ENCODE measurements at regions not wholly inside any gene's neighbourhood (a gene's known extent, or its start where the extent isn't known, plus 50 kb on each side); places are given as distances from the start of the nearest gene placed in this dataset.

DNA sequence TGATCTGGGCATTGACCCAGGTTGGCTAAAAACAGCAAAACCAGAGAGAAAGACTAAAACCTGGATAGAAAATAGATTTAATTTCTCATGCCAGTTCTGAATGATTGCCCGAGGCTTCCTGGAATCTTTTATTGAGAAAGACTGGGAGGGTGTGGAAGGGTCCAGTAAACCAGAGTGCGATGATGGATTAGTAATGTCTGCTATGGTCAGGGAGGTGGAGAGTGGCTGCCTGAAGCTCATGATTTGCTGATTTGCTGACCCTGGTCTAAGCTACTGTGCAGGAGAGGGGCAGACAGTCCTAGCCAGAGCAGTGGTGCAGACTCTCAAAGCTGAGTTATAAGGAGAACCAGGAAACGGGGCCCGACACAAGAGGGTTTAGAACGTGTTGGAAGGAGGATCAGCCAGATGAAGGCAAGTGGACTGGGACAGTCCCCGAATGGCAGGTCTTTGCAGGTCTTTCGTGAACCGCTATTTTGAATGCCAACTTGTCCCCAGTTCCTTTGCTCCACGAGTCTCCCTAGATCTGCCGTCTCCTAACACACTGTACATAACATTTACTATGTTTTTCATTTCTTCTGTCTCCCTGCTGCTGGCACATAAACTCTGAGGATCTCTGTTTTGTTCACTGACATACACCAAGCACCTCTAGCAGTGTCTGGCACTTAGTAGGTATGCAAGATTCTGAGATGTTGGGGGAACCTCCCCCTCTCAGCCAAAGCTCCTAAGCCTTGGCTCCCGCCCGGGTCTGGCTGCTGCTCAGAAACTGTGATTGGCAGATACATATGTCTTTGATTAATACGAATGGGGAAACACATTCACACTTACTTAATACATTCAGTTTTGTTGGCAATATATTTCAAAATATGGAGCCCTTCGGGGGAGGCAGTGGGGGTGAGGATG is 237.3 kb upstream of the TNRC6C start:
- DNase-seq: no peak

GRCh38 chr17:77721846-77722160 is 236.7 kb upstream of the TNRC6C start:
- peak; percentile 51 for DNase-seq

DNA sequence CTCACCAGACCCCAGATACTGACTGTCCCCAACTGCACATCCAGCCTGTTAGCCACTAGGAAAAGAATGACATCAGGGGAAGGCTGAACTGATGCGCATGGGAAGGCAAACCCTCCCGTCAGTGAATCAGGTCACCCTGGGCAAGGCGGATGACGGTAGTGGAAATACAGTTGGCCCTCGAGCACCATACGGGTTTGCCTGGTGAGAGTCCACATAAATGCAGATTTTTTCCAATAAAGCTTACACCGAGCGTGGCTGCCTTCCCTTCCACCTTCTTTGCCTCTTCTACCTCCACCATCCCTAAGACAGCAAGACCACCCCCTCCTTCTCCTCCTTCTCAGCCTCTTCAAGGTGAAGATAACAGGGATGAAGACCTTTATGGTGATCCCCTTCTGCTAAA is 236.1 kb upstream of the TNRC6C start:
- DNase-seq: no peak

GRCh38 chr17:77723071-77723908 is 235.2 kb upstream of the TNRC6C start:
- no peak for DNase-seq

GRCh38 chr17:77723909-77724875 is 234.3 kb upstream of the TNRC6C start:
- no peak for DNase-seq

DNA sequence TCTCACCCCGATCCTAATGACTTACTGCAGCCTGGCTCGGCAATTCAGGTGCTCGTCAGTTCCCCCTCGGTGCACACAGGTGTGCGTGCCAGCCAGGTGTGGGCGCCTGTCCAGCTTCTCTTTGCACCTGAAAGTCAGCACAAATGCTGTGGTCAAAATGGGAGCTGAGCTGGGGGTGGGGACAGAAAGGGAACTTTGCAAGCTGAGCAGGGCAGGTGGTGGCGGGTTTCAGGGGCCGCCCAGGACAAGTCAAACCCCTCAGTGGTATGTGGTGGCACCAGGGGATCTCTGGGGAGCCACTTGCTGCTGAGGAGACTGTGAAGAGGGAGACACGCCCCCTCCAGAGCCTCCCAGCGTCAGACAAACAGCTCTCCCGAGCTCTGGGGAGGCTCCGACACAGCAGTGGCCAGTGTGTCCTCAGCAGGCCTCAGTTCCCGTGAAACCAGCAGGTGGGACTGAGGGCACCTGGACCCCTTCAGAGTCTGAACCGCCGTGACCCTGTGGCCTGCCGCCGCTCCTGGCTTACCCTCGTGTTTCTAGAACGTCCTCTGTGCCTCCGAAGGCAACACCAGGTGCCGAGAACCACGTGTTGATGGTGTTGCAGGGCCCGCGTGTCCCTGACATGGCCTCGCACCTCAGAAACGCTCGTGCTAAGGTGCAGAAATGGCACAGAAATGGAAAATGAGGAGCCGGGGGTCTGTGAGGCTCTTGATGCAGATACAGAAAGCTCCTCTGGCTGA is 233.5 kb upstream of the TNRC6C start:
- no peak for DNase-seq

DNA sequence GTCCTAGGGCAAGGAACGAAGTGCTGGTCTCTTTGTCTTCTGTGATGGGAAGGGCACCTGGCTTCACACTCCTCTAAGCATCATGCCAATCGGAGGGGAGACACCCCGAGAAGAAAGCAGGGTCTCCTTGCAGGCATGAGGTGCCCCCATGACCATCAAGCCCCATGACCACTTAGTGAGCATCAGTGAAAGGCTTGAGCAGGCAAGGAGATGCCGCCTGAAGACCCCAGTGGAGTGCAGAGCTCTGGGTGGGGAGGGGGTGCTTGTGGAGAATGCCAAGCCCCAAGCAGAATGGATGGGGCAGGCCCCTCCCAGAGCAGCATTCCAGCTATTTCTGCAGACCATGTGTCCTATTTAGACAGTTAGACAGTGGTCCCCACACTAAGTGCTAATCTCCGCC is 232.7 kb upstream of the TNRC6C start:
- no peak for DNase-seq

- no peak for DNase-seq
These were observed 231.9 kb upstream of the TNRC6C start for GRCh38 chr17:77726549-77727006.

GRCh38 chr17:77727037-77727615 is 231.4 kb upstream of the TNRC6C start:
- DNase-seq: no peak

DNA sequence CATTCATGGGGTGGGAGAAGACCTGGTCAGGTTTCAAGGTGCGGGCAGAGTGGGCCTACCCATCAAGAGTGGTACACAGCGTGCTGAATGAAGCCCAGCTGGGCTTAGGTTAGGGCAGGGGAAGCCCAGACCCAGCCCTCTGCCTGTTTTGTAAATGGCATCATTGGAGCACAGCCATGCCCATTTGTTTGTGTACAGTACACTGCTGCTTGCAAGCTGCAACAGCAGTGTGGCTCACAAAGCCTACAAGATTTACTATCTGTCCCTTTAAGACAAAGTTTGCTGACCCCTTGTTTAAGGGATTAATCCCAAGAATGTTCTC is 230.1 kb upstream of the TNRC6C start:
- no peak for DNase-seq

DNA sequence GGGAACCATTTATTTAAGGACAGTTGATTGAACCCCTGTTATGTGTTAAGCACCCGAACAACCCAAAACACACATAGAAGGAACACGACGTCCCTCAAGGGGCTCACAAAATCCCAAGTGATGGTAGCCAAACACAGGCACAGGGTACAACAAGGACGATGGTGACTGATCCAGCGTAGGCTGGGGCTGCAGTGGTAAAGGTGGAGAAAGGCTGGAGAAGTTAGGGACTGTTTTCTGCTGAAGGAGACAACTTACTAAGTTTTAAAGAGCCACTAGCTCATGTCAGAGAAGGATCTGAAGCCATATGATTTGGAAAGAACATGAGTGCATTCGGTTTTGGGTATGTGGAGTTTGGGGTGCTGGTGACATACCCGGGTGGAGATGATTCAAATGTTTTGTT is 229.6 kb upstream of the TNRC6C start:
- DNase-seq: no peak

- no peak for DNase-seq
These were observed 228.9 kb upstream of the TNRC6C start for GRCh38 chr17:77729587-77729986.

GRCh38 chr17:77730376-77730775 is 228.1 kb upstream of the TNRC6C start:
- DNase-seq: no peak

GRCh38 chr17:77733576-77734296 is 224.8 kb upstream of the TNRC6C start:
- DNase-seq: no peak

GRCh38 chr17:77734371-77735080 is 224.0 kb upstream of the TNRC6C start:
- peak; percentile 89 for DNase-seq

- peak; percentile 53 for DNase-seq
These were observed 223.4 kb upstream of the TNRC6C start for GRCh38 chr17:77735081-77735565.

DNA sequence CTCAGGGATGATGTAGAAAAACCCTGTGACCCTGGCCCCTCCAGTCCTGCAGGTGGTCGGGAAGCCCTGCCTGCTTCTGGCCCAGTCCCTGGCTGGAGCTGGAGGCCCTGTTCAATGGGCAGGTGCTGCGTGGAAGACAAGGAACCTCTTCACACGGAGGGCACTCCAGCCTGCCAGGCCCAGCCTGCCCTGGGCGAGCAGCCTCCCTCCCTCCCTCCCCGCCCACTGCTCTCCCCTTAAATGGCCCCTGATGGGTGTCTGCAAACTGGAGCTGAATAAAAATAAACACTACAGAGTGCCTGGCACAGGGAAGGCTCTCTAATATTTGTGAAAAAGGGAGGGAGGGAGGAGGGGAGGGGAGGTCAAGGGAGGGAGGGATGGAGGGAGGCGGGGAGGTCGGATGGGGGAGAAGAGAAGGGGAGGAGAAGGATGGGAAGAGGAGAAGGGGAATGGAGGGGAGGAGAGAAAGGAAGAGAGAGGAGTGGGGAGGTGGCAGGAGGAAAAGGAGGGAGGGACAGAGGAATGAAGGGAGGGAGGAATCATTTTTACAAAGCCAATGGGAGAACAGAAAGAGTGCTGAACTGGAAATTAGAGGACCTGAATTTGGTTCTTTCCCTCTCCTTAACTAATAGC is 222.8 kb upstream of the TNRC6C start:
- DNase-seq: peak; percentile 37

- peak; percentile 37 for DNase-seq
These were observed 222.3 kb upstream of the TNRC6C start for GRCh38 chr17:77736199-77736585.

DNA sequence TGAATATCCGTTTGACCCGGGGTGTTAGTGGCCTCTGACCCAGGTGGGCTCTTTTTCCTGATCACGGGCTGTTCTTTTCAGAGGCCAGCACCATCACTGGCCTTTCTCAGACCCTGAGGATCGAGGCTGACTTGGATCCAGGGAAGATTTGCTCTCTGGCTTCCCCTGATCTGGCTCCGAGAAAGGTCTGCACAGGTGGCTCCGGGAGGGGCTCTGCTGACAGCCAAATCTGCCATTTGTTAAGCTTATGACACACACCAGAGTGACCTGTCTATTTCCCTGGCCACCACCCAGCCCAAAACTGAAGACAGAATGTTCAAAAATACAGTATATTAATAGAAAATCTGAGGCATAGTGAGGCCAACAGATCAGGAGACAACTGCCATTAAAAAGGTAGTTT is 221.8 kb upstream of the TNRC6C start:
- no peak for DNase-seq

Data from NCI-H2171 treated with DMSO at 0.1 percent for 48 hours (cell line).